ENCODE measurements at regions not wholly inside any gene's neighbourhood (a gene's known extent, or its start where the extent isn't known, plus 50 kb on each side); places are given as distances from the start of the nearest gene placed in this dataset.

GRCh38 chr13:107730813-107731212 lies 484.5 kb downstream of the LIG4 start:
- no peak for TF ChIP-seq CTCF (IDR thresholded peaks at IDR 0.05; ENCODE audit: control insufficient read depth, extremely low read depth, insufficient read depth)
- no peak for DNase-seq (ENCODE audit: low read depth)
- no peak overlapping the region for H3K4me3 ChIP-seq (ENCODE audit: low read depth, low read length)

- DNase-seq (ENCODE audit: low read depth) = no peak
- no peak overlapping the region for H3K4me3 ChIP-seq (ENCODE audit: low read depth, low read length)
- no peak for TF ChIP-seq CTCF (IDR thresholded peaks at IDR 0.05; ENCODE audit: control insufficient read depth, extremely low read depth, insufficient read depth)
Measured at GRCh38 chr13:107721125-107721869, 494.0 kb downstream of the LIG4 start.

GRCh38 chr13:107716741-107717140 lies 498.6 kb downstream of the LIG4 start:
- DNase-seq (ENCODE audit: low read depth) = no peak
- H3K4me3 ChIP-seq (ENCODE audit: low read depth, low read length) = no peak overlapping the region
- TF ChIP-seq CTCF (IDR thresholded peaks at IDR 0.05; ENCODE audit: control insufficient read depth, extremely low read depth, insufficient read depth) = no peak

GRCh38 chr13:107716241-107716640 lies 499.1 kb downstream of the LIG4 start:
- DNase-seq (ENCODE audit: low read depth) = no peak
- no peak for TF ChIP-seq CTCF (IDR thresholded peaks at IDR 0.05; ENCODE audit: control insufficient read depth, extremely low read depth, insufficient read depth)
- no peak overlapping the region for H3K4me3 ChIP-seq (ENCODE audit: low read depth, low read length)

GRCh38 chr13:107715496-107715895 lies 499.8 kb downstream of the LIG4 start:
- DNase-seq (ENCODE audit: low read depth) = no peak
- TF ChIP-seq CTCF (IDR thresholded peaks at IDR 0.05; ENCODE audit: control insufficient read depth, extremely low read depth, insufficient read depth) = no peak
- no peak overlapping the region for H3K4me3 ChIP-seq (ENCODE audit: low read depth, low read length)

GRCh38 chr13:107713314-107713713 lies 502.0 kb downstream of the LIG4 start:
- no peak overlapping the region for H3K4me3 ChIP-seq (ENCODE audit: low read depth, low read length)
- TF ChIP-seq CTCF (IDR thresholded peaks at IDR 0.05; ENCODE audit: control insufficient read depth, extremely low read depth, insufficient read depth) = no peak
- DNase-seq (ENCODE audit: low read depth) = no peak

All from LNCaP clone FGC (cell line).